ENCODE measurements at regions not wholly inside any gene's neighbourhood (a gene's known extent, or its start where the extent isn't known, plus 50 kb on each side); places are given as distances from the start of the nearest gene placed in this dataset.

DNA sequence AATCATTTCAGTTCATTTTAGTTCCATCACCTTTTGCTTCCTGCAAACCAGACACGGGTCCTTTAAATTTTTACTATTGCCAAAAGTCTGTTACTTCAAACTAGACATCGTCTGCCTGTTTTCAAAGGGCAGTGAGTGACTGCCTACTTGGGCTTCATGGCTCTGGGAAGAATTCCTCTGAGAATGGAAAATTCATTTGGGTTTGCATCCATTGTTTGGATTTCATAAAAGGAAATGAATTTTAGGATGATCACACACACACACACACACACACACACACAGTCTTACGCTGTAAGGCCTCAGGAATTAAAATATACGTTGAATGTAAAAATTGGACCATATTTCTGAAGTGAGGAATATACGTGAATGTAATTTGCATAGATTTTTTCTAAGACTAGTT, 1584.3 kb upstream of the ACVR2A start:
- Mint-ChIP-seq H3K27me3 (ENCODE audit: insufficient read depth, unreplicated experiment) (no peaks in the 10 kb centered on the region), H3K27ac (ENCODE audit: low read depth, unreplicated experiment) (no peak overlapping the region), H3K4me3 (ENCODE audit: unreplicated experiment) (no peak overlapping the region), H3K4me1 (ENCODE audit: insufficient read depth, unreplicated experiment) (no peaks in the 10 kb centered on the region), H3K36me3 (ENCODE audit: insufficient read depth, unreplicated experiment) (no peaks in the 10 kb centered on the region), H3K9me3 (ENCODE audit: unreplicated experiment) (no peaks in the 10 kb centered on the region)
- BruUV-seq (replicated peaks), result no TSS peak
- no peak for TF ChIP-seq CTCF (IDR thresholded peaks at IDR 0.05; ENCODE audit: unreplicated experiment)
- intact Hi-C loops (cut with micrococcal nuclease), result no loop called here
- ChIA-PET CTCF (interaction anchor here (0.7 kb wide), 1 partner anchor 191 kb away, joined by 3 read pairs; no protein-coding TSS in a partner anchor), POLR2A (no interaction called here)
- DNase-seq (ENCODE audit: unreplicated experiment), result no peak

- no TSS peak for BruUV-seq (replicated peaks)
- no peaks in the 10 kb centered on the region for H3K36me3 Mint-ChIP-seq (ENCODE audit: insufficient read depth, unreplicated experiment)
- H3K9me3 Mint-ChIP-seq (ENCODE audit: unreplicated experiment), result no peaks in the 10 kb centered on the region
- no peaks in the 10 kb centered on the region for H3K4me1 Mint-ChIP-seq (ENCODE audit: insufficient read depth, unreplicated experiment)
- H3K27me3 Mint-ChIP-seq (ENCODE audit: insufficient read depth, unreplicated experiment), result no peaks in the 10 kb centered on the region
- intact Hi-C loops (cut with micrococcal nuclease), result no loop called here
- DNase-seq (ENCODE audit: unreplicated experiment), result no peak
- ChIA-PET POLR2A (no interaction called here), CTCF (no interaction called here)
- no peak for TF ChIP-seq CTCF (IDR thresholded peaks at IDR 0.05; ENCODE audit: unreplicated experiment)
- no peak overlapping the region for H3K4me3 Mint-ChIP-seq (ENCODE audit: unreplicated experiment)
- H3K27ac Mint-ChIP-seq (ENCODE audit: low read depth, unreplicated experiment), result no peak overlapping the region
Measured at GRCh38 chr2:146259816-146260215, 1585.0 kb upstream of the ACVR2A start.

DNA sequence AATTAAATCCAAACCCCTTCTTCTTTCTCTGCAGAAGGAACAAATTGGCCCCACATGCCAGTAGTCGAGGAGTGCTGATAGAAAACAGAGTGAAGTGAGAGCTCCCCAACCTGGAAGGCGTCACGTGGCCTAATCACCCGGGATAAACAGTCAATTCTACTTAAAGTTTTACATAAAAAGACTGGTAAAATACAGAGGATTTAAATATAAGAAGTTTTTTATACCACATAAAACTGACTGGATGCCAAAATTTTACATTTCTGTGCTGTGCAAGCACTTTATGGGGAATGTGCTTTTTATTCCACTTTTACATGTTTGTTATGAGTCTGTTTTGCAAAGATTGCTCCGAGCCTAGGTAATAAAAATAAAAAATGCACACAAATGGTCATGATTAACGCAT, 1586.8 kb upstream of the ACVR2A start:
- no peak overlapping the region for H3K4me3 Mint-ChIP-seq (ENCODE audit: unreplicated experiment)
- no TSS peak for BruUV-seq (replicated peaks)
- no peak for DNase-seq (ENCODE audit: unreplicated experiment)
- H3K27me3 Mint-ChIP-seq (ENCODE audit: insufficient read depth, unreplicated experiment), result no peaks in the 10 kb centered on the region
- no peak for TF ChIP-seq CTCF (IDR thresholded peaks at IDR 0.05; ENCODE audit: unreplicated experiment)
- no peak overlapping the region for H3K27ac Mint-ChIP-seq (ENCODE audit: low read depth, unreplicated experiment)
- no peaks in the 10 kb centered on the region for H3K9me3 Mint-ChIP-seq (ENCODE audit: unreplicated experiment)
- intact Hi-C loops (cut with micrococcal nuclease), result no loop called here
- POLR2A ChIA-PET, result no interaction called here
- no peaks in the 10 kb centered on the region for H3K4me1 Mint-ChIP-seq (ENCODE audit: insufficient read depth, unreplicated experiment)
- H3K36me3 Mint-ChIP-seq (ENCODE audit: insufficient read depth, unreplicated experiment), result no peaks in the 10 kb centered on the region
- CTCF ChIA-PET, result no interaction called here

GRCh38 chr2:146252119-146252518, 1592.7 kb upstream of the ACVR2A start:
- Mint-ChIP-seq H3K27me3 (ENCODE audit: insufficient read depth, unreplicated experiment) (no peaks in the 10 kb centered on the region), H3K4me3 (ENCODE audit: unreplicated experiment) (no peak overlapping the region), H3K4me1 (ENCODE audit: insufficient read depth, unreplicated experiment) (no peaks in the 10 kb centered on the region), H3K27ac (ENCODE audit: low read depth, unreplicated experiment) (no peak overlapping the region), H3K9me3 (ENCODE audit: unreplicated experiment) (no peaks in the 10 kb centered on the region), H3K36me3 (ENCODE audit: insufficient read depth, unreplicated experiment) (no peaks in the 10 kb centered on the region)
- CTCF ChIA-PET, result no interaction called here
- TF ChIP-seq CTCF (IDR thresholded peaks at IDR 0.05; ENCODE audit: unreplicated experiment), result no peak
- intact Hi-C loops (cut with micrococcal nuclease), result no loop called here
- DNase-seq (ENCODE audit: unreplicated experiment), result no peak
- POLR2A ChIA-PET, result no interaction called here
- BruUV-seq (replicated peaks), result no TSS peak

Measured in MCF 10A (cell line).